GM12892 (cell line): ENCODE measurements at regions not wholly inside any gene's neighbourhood (a gene's known extent, or its start where the extent isn't known, plus 50 kb on each side); places are given as distances from the start of the nearest gene placed in this dataset.

Source experiments
- POLR2A ChIP-seq: IDR thresholded peaks from 2 replicates; pipeline ENCODE4 v1.6.1; 2011; ENCODE audit warnings: low read depth, low read length, control low read depth
- POLR2AphosphoS5 ChIP-seq: IDR thresholded peaks from 2 replicates; pipeline ENCODE4 v1.6.1; 2011; ENCODE audit warnings: low read depth, low read length, control low read depth
- TAF1 ChIP-seq: IDR thresholded peaks from 2 replicates; pipeline ENCODE4 v1.6.1; 2011; ENCODE audit warnings: low read depth, mild to moderate bottlenecking, control low read depth, low read length, borderline replicate concordance

- no peak for TF ChIP-seq POLR2A
- TF ChIP-seq POLR2AphosphoS5: no peak
- TF ChIP-seq TAF1: no peak
These were observed 292.5 kb downstream of the ETAA1 start for GRCh38 chr2:67689651-67690050.
